Activated CD8-positive, alpha-beta T cell treated with anti-CD3 and anti-CD28 coated beads for 36 hours (primary cell): ENCODE measurements at regions not wholly inside any gene's neighbourhood (a gene's known extent, or its start where the extent isn't known, plus 50 kb on each side); places are given as distances from the start of the nearest gene placed in this dataset.

Source experiments
- ATAC-seq: fragments of 200-7000 bp; cut with Tn5 transposase; one replicate; pipeline ENCODE4 v1.10.0; 2021; ENCODE audit warnings: mild to moderate bottlenecking, moderate library complexity
- CTCF ChIA-PET: fragments of 350-600 bp; sonication (Branson Sonifier 250); formaldehyde crosslinking; loops from one replicate; lab custom pipeline; 2021; ENCODE audit warnings: antibody characterized with exemption; lab: Charles Lee
- POLR2A ChIA-PET: fragments of 350-600 bp; sonication (Branson Sonifier 250); formaldehyde crosslinking; loops from one replicate; lab custom pipeline; 2021; ENCODE audit warnings: antibody characterized with exemption; lab: Charles Lee
- DNase-seq: peaks from one replicate; pipeline ENCODE4 v3.0.0-alpha.2; 2020
- H3K27ac Mint-ChIP-seq: one replicate; pipeline ENCODE4 v1.8.0; 2021; ENCODE audit warnings: mild to moderate bottlenecking, mixed read lengths
- H3K27me3 Mint-ChIP-seq: one replicate; pipeline ENCODE4 v1.8.0; 2021; ENCODE audit warnings: mixed read lengths
- H3K36me3 Mint-ChIP-seq: one replicate; pipeline ENCODE4 v1.8.0; 2021; ENCODE audit warnings: low read depth, mixed read lengths
- H3K4me1 Mint-ChIP-seq: one replicate; pipeline ENCODE4 v1.8.0; 2021; ENCODE audit warnings: low read depth, mixed read lengths
- H3K4me3 Mint-ChIP-seq: one replicate; pipeline ENCODE4 v1.8.0; 2021; ENCODE audit warnings: mild to moderate bottlenecking, moderate library complexity, mixed read lengths
- H3K9me3 Mint-ChIP-seq: one replicate; pipeline ENCODE4 v1.8.0; 2021; ENCODE audit warnings: mixed read lengths
- CTCF ChIP-seq: fragments of 200-600 bp; IDR thresholded peaks from one replicate; pipeline ENCODE4 v1.8.0; 2022; ENCODE audit warnings: antibody characterized with exemption, mild to moderate bottlenecking
- intact Hi-C: fragments of 100-400 bp; cut with micrococcal nuclease; formaldehyde crosslinking; loops from one replicate; pipeline ENCODE4 v1.10.0; 2022

- ATAC-seq: no peak
- H3K4me3 Mint-ChIP-seq: no peak overlapping the region
- ChIA-PET CTCF (no interaction called here), POLR2A (no interaction called here)
- intact Hi-C loops: no loop called here
- H3K9me3 Mint-ChIP-seq: peaks cover 9% of the 10 kb centered on the region
- peaks cover 2% of the 10 kb centered on the region for H3K27me3 Mint-ChIP-seq
- H3K4me1 Mint-ChIP-seq: no peaks in the 10 kb centered on the region
- no peak for TF ChIP-seq CTCF
- no peak for DNase-seq
- H3K36me3 Mint-ChIP-seq: no peaks in the 10 kb centered on the region
- H3K27ac Mint-ChIP-seq: no peak overlapping the region
Observed at GRCh38 chr5:38613992-38614836, 57.8 kb upstream of the LIFR start.

GRCh38 chr5:38615042-38615441, 58.6 kb upstream of the LIFR start:
- ChIA-PET POLR2A (no interaction called here), CTCF (no interaction called here)
- TF ChIP-seq CTCF: no peak
- DNase-seq (no peak), ATAC-seq (no peak)
- intact Hi-C loops: no loop called here
- Mint-ChIP-seq H3K4me1 (no peaks in the 10 kb centered on the region), H3K27ac (no peak overlapping the region), H3K9me3 (peaks cover 10% of the 10 kb centered on the region), H3K36me3 (no peaks in the 10 kb centered on the region), H3K27me3 (peaks cover 2% of the 10 kb centered on the region), H3K4me3 (no peak overlapping the region)

GRCh38 chr5:38615981-38616451, 59.6 kb upstream of the LIFR start:
- no peaks in the 10 kb centered on the region for H3K4me1 Mint-ChIP-seq
- H3K9me3 Mint-ChIP-seq: peaks cover 11% of the 10 kb centered on the region
- H3K4me3 Mint-ChIP-seq: no peak overlapping the region
- H3K27ac Mint-ChIP-seq: no peak overlapping the region
- CTCF ChIA-PET: no interaction called here
- no peak for TF ChIP-seq CTCF
- H3K27me3 Mint-ChIP-seq: peaks cover 2% of the 10 kb centered on the region
- no peaks in the 10 kb centered on the region for H3K36me3 Mint-ChIP-seq
- ATAC-seq (no peak), DNase-seq (no peak)
- intact Hi-C loops: no loop called here
- POLR2A ChIA-PET: no interaction called here

- CTCF ChIA-PET: no interaction called here
- DNase-seq (no peak), ATAC-seq (no peak)
- intact Hi-C loops: no loop called here
- H3K9me3 Mint-ChIP-seq: peaks cover 15% of the 10 kb centered on the region
- no peaks in the 10 kb centered on the region for H3K36me3 Mint-ChIP-seq
- POLR2A ChIA-PET: no interaction called here
- peaks cover 2% of the 10 kb centered on the region for H3K27me3 Mint-ChIP-seq
- H3K4me3 Mint-ChIP-seq: no peak overlapping the region
- no peak for TF ChIP-seq CTCF
- H3K4me1 Mint-ChIP-seq: no peaks in the 10 kb centered on the region
- H3K27ac Mint-ChIP-seq: no peak overlapping the region
Observed at GRCh38 chr5:38618154-38618553, 61.7 kb upstream of the LIFR start.

GRCh38 chr5:38621331-38621730, 64.9 kb upstream of the LIFR start:
- ChIA-PET POLR2A (no interaction called here), CTCF (interaction anchor here (0.7 to 1.1 kb wide), 2 partner anchors 180 to 188 kb away, joined by 3 read pairs; no protein-coding TSS in a partner anchor)
- H3K4me1 Mint-ChIP-seq: no peaks in the 10 kb centered on the region
- no peak for TF ChIP-seq CTCF
- peaks cover 5% of the 10 kb centered on the region for H3K27me3 Mint-ChIP-seq
- ATAC-seq: no peak
- no peak overlapping the region for H3K27ac Mint-ChIP-seq
- H3K9me3 Mint-ChIP-seq: peaks cover 15% of the 10 kb centered on the region
- H3K36me3 Mint-ChIP-seq: no peaks in the 10 kb centered on the region
- no peak for DNase-seq
- intact Hi-C loops: no loop called here
- no peak overlapping the region for H3K4me3 Mint-ChIP-seq
